ENCODE measurements at regions not wholly inside any gene's neighbourhood (a gene's known extent, or its start where the extent isn't known, plus 50 kb on each side); places are given as distances from the start of the nearest gene placed in this dataset.

GRCh38 chr6:141576751-141577150 is 556.0 kb upstream of the GJE1 start:
- TF ChIP-seq CTCF (IDR thresholded peaks at IDR 0.05; ENCODE audit: insufficient read depth, low read length, severe bottlenecking) = no peak
- Histone ChIP-seq H3K4me3 (ENCODE audit: low read depth, low read length) (no peak overlapping the region), H3K27me3 (ENCODE audit: control insufficient read depth, insufficient read depth, low read length) (no peaks in the 10 kb centered on the region), H3K36me3 (ENCODE audit: control insufficient read depth, insufficient read depth, low read length) (no peaks in the 10 kb centered on the region)
- FAIRE-seq = no peak
- DNase-seq (ENCODE audit: low read depth) = no peak

GRCh38 chr6:141562851-141563763 is 569.6 kb upstream of the GJE1 start:
- Histone ChIP-seq H3K27me3 (ENCODE audit: control insufficient read depth, insufficient read depth, low read length) (no peaks in the 10 kb centered on the region), H3K4me3 (ENCODE audit: low read depth, low read length) (no peak overlapping the region), H3K36me3 (ENCODE audit: control insufficient read depth, insufficient read depth, low read length) (no peaks in the 10 kb centered on the region)
- DNase-seq (ENCODE audit: low read depth) (peak; percentile 68), FAIRE-seq (no peak)
- peak; percentile 85 for TF ChIP-seq CTCF (IDR thresholded peaks at IDR 0.05; ENCODE audit: insufficient read depth, low read length, severe bottlenecking)

- no peak for DNase-seq (ENCODE audit: low read depth)
- TF ChIP-seq CTCF (IDR thresholded peaks at IDR 0.05; ENCODE audit: insufficient read depth, low read length, severe bottlenecking) = no peak
- no peak for FAIRE-seq
- no peaks in the 10 kb centered on the region for H3K36me3 ChIP-seq (ENCODE audit: control insufficient read depth, insufficient read depth, low read length)
- H3K27me3 ChIP-seq (ENCODE audit: control insufficient read depth, insufficient read depth, low read length) = no peaks in the 10 kb centered on the region
- no peak overlapping the region for H3K4me3 ChIP-seq (ENCODE audit: low read depth, low read length)
Observed at GRCh38 chr6:141562186-141562811, 570.4 kb upstream of the GJE1 start.

DNA sequence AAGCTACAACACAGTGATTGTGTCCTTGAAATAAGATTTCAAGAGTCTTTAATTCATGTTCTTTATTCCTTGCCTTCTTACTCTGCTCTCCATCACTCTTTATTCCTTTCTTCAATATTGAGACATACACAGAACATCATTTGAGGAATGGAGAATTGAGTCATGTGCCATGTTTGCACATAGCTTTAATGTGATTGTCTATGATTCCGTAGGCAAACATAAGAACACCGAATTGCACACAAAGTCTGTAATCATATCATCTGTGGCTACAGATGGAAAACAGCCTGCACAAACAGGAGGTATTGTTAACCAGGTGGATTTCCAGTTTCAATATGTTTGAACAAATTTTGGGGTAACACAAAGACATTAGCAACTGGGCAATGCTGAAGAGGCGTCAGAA is 571.6 kb upstream of the GJE1 start:
- DNase-seq (ENCODE audit: low read depth) = peak; percentile 75
- H3K4me3 ChIP-seq (ENCODE audit: low read depth, low read length) = no peak overlapping the region
- TF ChIP-seq CTCF (IDR thresholded peaks at IDR 0.05; ENCODE audit: insufficient read depth, low read length, severe bottlenecking) = no peak
- H3K27me3 ChIP-seq (ENCODE audit: control insufficient read depth, insufficient read depth, low read length) = no peaks in the 10 kb centered on the region
- no peak for FAIRE-seq
- no peaks in the 10 kb centered on the region for H3K36me3 ChIP-seq (ENCODE audit: control insufficient read depth, insufficient read depth, low read length)

DNA sequence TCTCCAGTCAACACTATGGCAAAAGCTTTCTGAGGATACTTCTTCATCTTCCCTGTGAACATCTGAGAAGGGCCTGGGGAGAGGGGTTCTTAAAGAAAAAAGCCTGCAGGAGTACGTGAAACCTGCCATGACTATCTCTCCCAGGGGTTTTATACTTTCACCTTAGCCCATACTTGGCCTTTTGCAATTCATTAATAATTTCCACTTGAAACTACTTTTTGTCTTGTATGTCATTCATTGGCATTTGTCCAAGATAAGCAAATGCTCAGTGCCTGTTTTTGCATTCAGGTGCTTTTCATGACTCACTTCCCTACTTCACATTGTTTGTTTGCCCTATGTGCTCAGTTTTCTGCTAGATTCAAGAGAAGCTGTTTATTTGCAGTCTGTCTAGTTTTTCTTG is 580.3 kb upstream of the GJE1 start:
- no peak overlapping the region for H3K4me3 ChIP-seq (ENCODE audit: low read depth, low read length)
- FAIRE-seq = no peak
- no peaks in the 10 kb centered on the region for H3K36me3 ChIP-seq (ENCODE audit: control insufficient read depth, insufficient read depth, low read length)
- no peaks in the 10 kb centered on the region for H3K27me3 ChIP-seq (ENCODE audit: control insufficient read depth, insufficient read depth, low read length)
- peak; percentile 99 for DNase-seq (ENCODE audit: low read depth)
- no peak for TF ChIP-seq CTCF (IDR thresholded peaks at IDR 0.05; ENCODE audit: insufficient read depth, low read length, severe bottlenecking)

All from bronchial epithelial cell (primary cell).